GM23248 (cell line): ENCODE measurements at regions not wholly inside any gene's neighbourhood (a gene's known extent, or its start where the extent isn't known, plus 50 kb on each side); places are given as distances from the start of the nearest gene placed in this dataset.

Experiments
- DNase-seq: peaks from one replicate; pipeline ENCODE4 v3.0.0-alpha.2; 2015
- H2AFZ ChIP-seq: fragments of 200-600 bp; sonication (generic); 2 replicates; pipeline ENCODE4 v1.6.1; 2016; ENCODE audit warnings: antibody characterized with exemption
- H3F3A ChIP-seq: fragments of 200-600 bp; sonication (generic); 2 replicates; pipeline ENCODE4 v1.6.1; 2016; ENCODE audit warnings: mild to moderate bottlenecking, antibody characterized with exemption, mixed run types; ENCODE audit not compliant: insufficient read depth
- H3K27ac ChIP-seq: fragments of 200-600 bp; sonication (generic); 2 replicates; pipeline ENCODE4 v1.5.1; 2016; ENCODE audit warnings: mild to moderate bottlenecking
- H3K27me3 ChIP-seq: fragments of 200-600 bp; sonication (generic); replicated peaks from 2 replicates; pipeline ENCODE4 v1.6.1; 2016; ENCODE audit warnings: mild to moderate bottlenecking; ENCODE audit not compliant: insufficient read depth
- H3K36me3 ChIP-seq: fragments of 200-600 bp; sonication (generic); 2 replicates; pipeline ENCODE4 v1.6.1; 2016; ENCODE audit warnings: low read depth, mild to moderate bottlenecking
- H3K4me1 ChIP-seq: fragments of 200-600 bp; sonication (generic); 2 replicates; pipeline ENCODE4 v1.6.1; 2016; ENCODE audit warnings: mild to moderate bottlenecking; ENCODE audit not compliant: insufficient read depth
- H3K4me2 ChIP-seq: fragments of 200-600 bp; sonication (generic); one replicate; pipeline ENCODE4 v1.6.1; 2016; ENCODE audit warnings: mild to moderate bottlenecking; ENCODE audit not compliant: unreplicated experiment
- H3K4me3 ChIP-seq: fragments of 200-600 bp; sonication (generic); 2 replicates; pipeline ENCODE4 v1.5.1; 2016; ENCODE audit warnings: mild to moderate bottlenecking
- H3K79me2 ChIP-seq: fragments of 200-600 bp; sonication (generic); 2 replicates; pipeline ENCODE4 v1.6.1; 2016; ENCODE audit warnings: mild to moderate bottlenecking; ENCODE audit not compliant: insufficient read depth
- H3K9ac ChIP-seq: fragments of 200-600 bp; sonication (generic); 2 replicates; pipeline ENCODE4 v1.6.1; 2016; ENCODE audit warnings: mild to moderate bottlenecking
- H3K9me2 ChIP-seq: fragments of 200-600 bp; sonication (generic); 2 replicates; pipeline ENCODE4 v1.6.1; 2016; ENCODE audit warnings: mixed run types, mild to moderate bottlenecking, moderate library complexity; ENCODE audit not compliant: insufficient read depth
- H3K9me3 ChIP-seq: fragments of 200-600 bp; sonication (generic); one replicate; pipeline ENCODE4 v1.6.1; 2017; ENCODE audit warnings: low read depth
- H4K20me1 ChIP-seq: fragments of 200-600 bp; sonication (generic); 2 replicates; pipeline ENCODE4 v1.6.0; 2016; ENCODE audit not compliant: insufficient read depth
- EZH2 ChIP-seq: fragments of 200-600 bp; sonication (generic); IDR thresholded peaks from 2 replicates; pipeline ENCODE4 v1.6.1; 2018; ENCODE audit warnings: antibody characterized with exemption, mild to moderate bottlenecking; ENCODE audit not compliant: insufficient read depth, poor library complexity, severe bottlenecking
- EZH2phosphoT487 ChIP-seq: fragments of 200-600 bp; sonication (generic); IDR thresholded peaks from 2 replicates; pipeline ENCODE4 v1.6.1; 2018; ENCODE audit warnings: antibody characterized with exemption, moderate library complexity, mild to moderate bottlenecking, low read depth; ENCODE audit not compliant: insufficient read depth
- WGBS, 2 experiments: methylation state at CpG; one replicate each; pipeline ENCODE4 v1.1.6; 2015 to 2017; ENCODE audit warnings: low lambda C conversion rate in 2 of 2, low coverage in 1 of 2; ENCODE audit errors: missing lambda C conversion rate in 2 of 2; 5-methylcytosine and 5-hydroxymethylcytosine counted together
- in situ Hi-C: fragments of 300-500 bp; cut with MboI; formaldehyde crosslinking; loops from 2 replicates; pipeline ENCODE4 v1.15.0; 2020

- Histone ChIP-seq H3K4me1 (0 out of 2 replicates have a peak, but pooled peaks cover 4% of the 10 kb centered on the region), H3K36me3 (no peaks in the 10 kb centered on the region), H3K27ac (no peak overlapping the region), H3K9me2 (no peaks in the 10 kb centered on the region), H3F3A (0 out of 2 replicates have a peak, but pooled peaks cover 3% of the 10 kb centered on the region), H4K20me1 (no peaks in the 10 kb centered on the region), H3K9me3 (no peaks in the 10 kb centered on the region), H3K4me3 (no peak overlapping the region), H3K9ac (no peak overlapping the region), H3K27me3 (no peaks in the 10 kb centered on the region), H3K79me2 (no peaks in the 10 kb centered on the region), H2AFZ (no peak overlapping the region), H3K4me2 (no peak overlapping the region)
- WGBS, 2 experiments: 84 to 90% methylated on average over 3 of the region's 3 CpGs
- DNase-seq: peak; percentile 7
- in situ Hi-C loops: no loop called here
- TF ChIP-seq EZH2 (no peak), EZH2phosphoT487 (no peak)
These were observed 111.8 kb upstream of the LYSMD4 start for GRCh38 chr15:99845009-99845408.

DNA sequence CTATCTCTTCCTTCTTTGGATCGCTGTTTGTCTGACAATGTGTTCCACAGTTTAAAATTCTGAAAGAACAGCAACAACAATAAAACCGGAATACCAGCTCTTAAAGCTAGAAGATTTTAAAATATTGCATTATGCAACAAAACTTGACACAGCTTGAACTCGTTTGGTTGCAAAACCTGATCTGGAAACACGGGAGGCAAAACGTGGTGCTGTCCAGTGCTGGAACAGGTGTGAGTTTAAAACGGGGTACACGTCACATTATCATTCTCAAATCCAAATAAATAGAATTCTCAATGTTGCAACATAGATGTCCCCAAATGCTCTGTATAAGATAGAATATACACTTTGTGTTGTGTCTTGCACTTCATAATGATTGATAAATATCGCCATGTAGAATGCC lies 110.9 kb upstream of the LYSMD4 start:
- in situ Hi-C loops: no loop called here
- 0 out of 2 replicates have a peak, but pooled peaks cover 3% of the 10 kb centered on the region for H3F3A ChIP-seq
- no peaks in the 10 kb centered on the region for H3K9me3 ChIP-seq
- no peaks in the 10 kb centered on the region for H3K27me3 ChIP-seq
- H3K79me2 ChIP-seq: no peaks in the 10 kb centered on the region
- DNase-seq: no peak
- H3K9ac ChIP-seq: no peak overlapping the region
- no peak overlapping the region for H2AFZ ChIP-seq
- H3K9me2 ChIP-seq: peaks cover 4% of the 10 kb centered on the region; the same call in 1 of the 2 replicates
- no peak overlapping the region for H3K27ac ChIP-seq
- H3K4me2 ChIP-seq: no peak overlapping the region
- H4K20me1 ChIP-seq: no peaks in the 10 kb centered on the region
- no peaks in the 10 kb centered on the region for H3K36me3 ChIP-seq
- H3K4me3 ChIP-seq: no peak overlapping the region
- 50 to 57% methylated on average over 8 of the region's 8 CpGs for WGBS, 2 experiments
- H3K4me1 ChIP-seq: 0 out of 2 replicates have a peak, but pooled peaks cover 4% of the 10 kb centered on the region
- TF ChIP-seq EZH2phosphoT487: no peak

- in situ Hi-C loops: no loop called here
- no peak overlapping the region for H3K9ac ChIP-seq
- H3K27me3 ChIP-seq: no peaks in the 10 kb centered on the region
- no peak overlapping the region for H3K4me2 ChIP-seq
- H3K4me3 ChIP-seq: no peak overlapping the region
- TF ChIP-seq EZH2phosphoT487 (no peak), EZH2 (no peak)
- no peak overlapping the region for H3K27ac ChIP-seq
- peaks cover 4% of the 10 kb centered on the region; the same call in 1 of the 2 replicates for H3K9me2 ChIP-seq
- H3F3A ChIP-seq: 0 out of 2 replicates have a peak, but pooled peaks cover 3% of the 10 kb centered on the region
- DNase-seq: no peak
- no peak overlapping the region for H2AFZ ChIP-seq
- no peaks in the 10 kb centered on the region for H3K9me3 ChIP-seq
- 87 to 90% methylated on average over 1 of the region's 1 CpG for WGBS, 2 experiments
- H3K36me3 ChIP-seq: no peaks in the 10 kb centered on the region
- 0 out of 2 replicates have a peak, but pooled peaks cover 4% of the 10 kb centered on the region for H3K4me1 ChIP-seq
- H4K20me1 ChIP-seq: no peaks in the 10 kb centered on the region
- H3K79me2 ChIP-seq: no peaks in the 10 kb centered on the region
These were observed 108.8 kb upstream of the LYSMD4 start for GRCh38 chr15:99842071-99842470.

DNA sequence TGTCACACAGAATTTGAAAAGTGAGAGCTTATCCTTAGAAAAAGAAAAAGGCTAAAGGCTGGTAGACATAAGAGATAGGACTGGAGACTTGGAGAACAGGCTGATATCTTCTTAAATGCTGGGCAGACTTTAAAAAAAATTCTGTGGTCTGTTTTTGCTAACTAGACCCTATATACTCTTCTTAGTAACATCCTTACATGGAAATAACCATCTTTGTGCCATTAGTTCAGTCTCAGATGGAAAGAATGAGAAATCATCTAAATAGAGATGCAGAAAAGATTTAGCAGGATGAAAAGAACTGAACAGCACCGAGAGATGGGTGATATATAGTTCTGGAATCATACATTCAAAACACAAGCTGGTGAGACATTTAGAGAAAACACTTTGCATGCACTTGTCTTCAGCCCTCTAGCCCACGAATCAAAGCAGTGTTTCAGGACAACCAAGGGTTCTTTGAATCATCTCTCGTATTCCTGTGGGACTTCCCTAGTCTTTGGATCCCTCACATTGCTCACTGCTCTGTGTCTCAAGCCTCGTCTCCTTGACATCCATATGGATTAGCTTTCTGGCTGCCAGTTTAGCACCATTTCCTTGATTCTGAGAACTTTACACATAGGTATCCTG lies 93.0 kb upstream of the LYSMD4 start:
- no peak overlapping the region for H3K4me3 ChIP-seq
- in situ Hi-C loops: no loop called here
- no peaks in the 10 kb centered on the region for H3K9me3 ChIP-seq
- no peak overlapping the region for H2AFZ ChIP-seq
- no peaks in the 10 kb centered on the region for H4K20me1 ChIP-seq
- DNase-seq: no peak
- no peak for TF ChIP-seq EZH2phosphoT487
- TF ChIP-seq EZH2: no peak
- H3K9me2 ChIP-seq: no peaks in the 10 kb centered on the region
- no peaks in the 10 kb centered on the region for H3K79me2 ChIP-seq
- H3K27me3 ChIP-seq: no peaks in the 10 kb centered on the region
- H3K4me1 ChIP-seq: no peaks in the 10 kb centered on the region
- WGBS, 2 experiments: 65 to 73% methylated on average over 4 of the region's 4 CpGs
- H3K9ac ChIP-seq: no peak overlapping the region
- no peaks in the 10 kb centered on the region for H3K36me3 ChIP-seq
- H3K27ac ChIP-seq: no peak overlapping the region
- no peak overlapping the region for H3K4me2 ChIP-seq
- no peaks in the 10 kb centered on the region for H3F3A ChIP-seq
